ENCODE measurements at regions not wholly inside any gene's neighbourhood (a gene's known extent, or its start where the extent isn't known, plus 50 kb on each side); places are given as distances from the start of the nearest gene placed in this dataset.

- ATAC-seq (replicated peaks in 1 of 2): no peak
- Mint-ChIP-seq H3K27ac (no peak overlapping the region), H3K27me3 (ENCODE audit: low read depth) (peaks cover 59% of the 10 kb centered on the region), H3K4me3 (no peak overlapping the region), H3K36me3 (ENCODE audit: insufficient read depth in 2 of 2) (no peaks in the 10 kb centered on the region), H3K4me1 (ENCODE audit: low read depth) (no peaks in the 10 kb centered on the region), H3K9me3 (no peaks in the 10 kb centered on the region)
- no peak for DNase-seq
Measured at GRCh38 chr16:87060034-87060986, 256.9 kb downstream of the C16orf95 start.

- H3K4me1 Mint-ChIP-seq (ENCODE audit: low read depth): no peaks in the 10 kb centered on the region
- no peaks in the 10 kb centered on the region for H3K36me3 Mint-ChIP-seq (ENCODE audit: insufficient read depth in 2 of 2)
- ATAC-seq (replicated peaks in 1 of 2) (no peak), DNase-seq (no peak)
- H3K27ac Mint-ChIP-seq: no peak overlapping the region
- H3K4me3 Mint-ChIP-seq: no peak overlapping the region
- H3K9me3 Mint-ChIP-seq: no peaks in the 10 kb centered on the region
- peaks cover 67% of the 10 kb centered on the region for H3K27me3 Mint-ChIP-seq (ENCODE audit: low read depth)
Measured at GRCh38 chr16:87061243-87061920, 255.8 kb downstream of the C16orf95 start.

DNA sequence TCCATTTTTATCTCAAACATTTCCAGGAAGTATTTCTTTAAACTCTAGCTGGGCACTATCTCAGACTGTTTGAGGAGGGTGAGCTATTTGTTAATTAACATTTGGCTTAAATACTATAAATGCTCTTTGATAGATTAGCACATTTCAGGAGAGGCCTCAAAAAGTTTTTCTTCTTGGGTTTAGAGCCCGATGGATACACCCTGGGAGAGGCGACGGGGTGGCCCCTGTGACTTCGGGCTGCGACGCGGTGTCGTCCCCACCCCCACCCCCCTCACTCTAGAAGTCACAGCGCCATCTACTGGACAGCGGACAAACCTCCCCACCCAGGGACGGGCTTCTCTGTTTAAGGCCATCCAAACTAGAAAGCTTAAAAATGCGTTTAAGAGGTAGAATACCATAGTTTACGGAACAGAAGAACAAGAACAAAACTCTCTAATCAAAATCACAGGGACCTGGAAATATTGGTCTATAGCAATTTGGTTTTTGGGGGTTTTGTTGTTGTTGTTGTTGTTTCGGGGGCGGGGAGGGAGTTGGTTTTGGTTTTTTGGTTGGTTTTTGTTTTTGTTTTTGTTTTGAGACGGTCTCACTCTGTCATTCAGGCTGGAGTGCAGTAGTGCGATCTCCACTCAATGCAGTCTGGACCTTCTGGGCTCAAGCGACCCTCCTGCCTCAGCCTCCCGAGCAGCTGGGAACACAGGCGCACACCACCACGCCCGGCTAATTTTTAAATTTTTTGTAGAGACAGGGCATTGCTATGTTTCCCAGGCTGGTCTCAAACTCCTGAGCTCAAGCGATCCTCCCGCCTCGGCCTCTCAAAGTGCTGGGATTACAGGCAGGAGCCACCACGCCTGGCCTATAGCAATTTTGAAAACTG is 254.4 kb downstream of the C16orf95 start:
- Mint-ChIP-seq H3K4me1 (ENCODE audit: low read depth) (no peaks in the 10 kb centered on the region), H3K9me3 (no peaks in the 10 kb centered on the region), H3K27ac (no peak overlapping the region), H3K27me3 (ENCODE audit: low read depth) (peaks cover 67% of the 10 kb centered on the region), H3K4me3 (no peak overlapping the region), H3K36me3 (ENCODE audit: insufficient read depth in 2 of 2) (no peaks in the 10 kb centered on the region)
- ATAC-seq (replicated peaks in 1 of 2) (peak; percentile 66 to 74), DNase-seq (peak; percentile 64 to 71)

DNA sequence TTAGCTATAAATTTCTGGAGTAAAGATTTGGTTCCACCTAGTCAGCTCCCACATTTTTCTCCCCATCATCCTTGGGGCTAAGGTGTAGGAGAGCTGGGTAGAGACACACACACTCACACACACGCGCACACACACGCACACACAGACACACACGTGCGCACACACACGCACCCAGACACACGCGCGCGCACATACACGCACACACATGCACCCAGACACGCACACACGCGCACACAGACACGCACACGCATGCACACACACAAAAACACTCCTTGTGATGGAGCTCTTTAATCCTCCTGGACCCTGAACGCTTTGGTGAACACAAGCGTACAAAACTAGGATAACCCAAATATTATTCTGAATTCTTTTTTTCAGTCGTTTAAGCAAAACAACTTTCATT is 253.6 kb downstream of the C16orf95 start:
- H3K27me3 Mint-ChIP-seq (ENCODE audit: low read depth): peaks cover 67% of the 10 kb centered on the region
- DNase-seq (no peak), ATAC-seq (replicated peaks in 1 of 2) (no peak)
- no peak overlapping the region for H3K27ac Mint-ChIP-seq
- H3K4me3 Mint-ChIP-seq: no peak overlapping the region
- no peaks in the 10 kb centered on the region for H3K4me1 Mint-ChIP-seq (ENCODE audit: low read depth)
- no peaks in the 10 kb centered on the region for H3K36me3 Mint-ChIP-seq (ENCODE audit: insufficient read depth in 2 of 2)
- no peaks in the 10 kb centered on the region for H3K9me3 Mint-ChIP-seq

DNA sequence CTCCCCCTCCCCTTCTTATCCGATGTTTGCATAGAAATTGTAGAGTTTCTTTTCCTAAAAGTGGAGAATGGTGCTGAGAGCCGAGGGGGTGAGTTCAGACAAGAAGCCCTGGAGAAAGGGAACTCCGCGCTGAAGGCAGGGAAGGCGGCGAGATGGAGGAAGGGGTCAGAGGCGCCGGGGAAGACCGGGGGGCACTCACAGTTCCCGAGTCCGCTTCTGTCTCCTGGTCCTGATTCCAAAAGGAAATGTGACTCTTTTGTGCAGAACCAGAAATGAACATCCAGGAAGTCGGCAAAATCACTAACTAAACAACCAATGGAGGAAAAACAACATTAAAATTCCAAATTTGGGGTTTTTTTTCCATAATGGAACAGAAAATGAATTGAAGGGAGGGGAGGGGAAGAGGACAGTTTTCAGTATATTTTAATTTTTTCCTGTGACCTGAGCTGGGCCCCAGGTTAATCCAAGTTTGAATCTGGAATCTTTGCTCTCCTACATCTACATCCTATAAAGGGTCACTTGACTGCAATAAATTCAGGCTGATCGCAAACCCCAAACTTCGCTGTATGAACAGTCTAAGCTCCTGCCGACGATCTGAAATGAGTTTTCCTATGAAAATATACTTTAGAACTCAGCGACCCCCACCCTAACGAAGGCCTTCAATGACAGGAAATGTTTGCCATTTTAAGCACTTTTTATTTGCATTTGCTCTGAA is 252.3 kb downstream of the C16orf95 start:
- no peaks in the 10 kb centered on the region for H3K9me3 Mint-ChIP-seq
- no peaks in the 10 kb centered on the region for H3K36me3 Mint-ChIP-seq (ENCODE audit: insufficient read depth in 2 of 2)
- peaks cover 58% of the 10 kb centered on the region for H3K27me3 Mint-ChIP-seq (ENCODE audit: low read depth)
- ATAC-seq (replicated peaks in 1 of 2) (no peak), DNase-seq (no peak)
- H3K4me3 Mint-ChIP-seq: no peak overlapping the region
- H3K27ac Mint-ChIP-seq: no peak overlapping the region
- H3K4me1 Mint-ChIP-seq (ENCODE audit: low read depth): no peaks in the 10 kb centered on the region

- Mint-ChIP-seq H3K36me3 (ENCODE audit: insufficient read depth in 2 of 2) (no peaks in the 10 kb centered on the region), H3K4me1 (ENCODE audit: low read depth) (no peaks in the 10 kb centered on the region), H3K27ac (no peak overlapping the region), H3K9me3 (no peaks in the 10 kb centered on the region), H3K27me3 (ENCODE audit: low read depth) (peaks cover 51% of the 10 kb centered on the region), H3K4me3 (no peak overlapping the region)
- ATAC-seq (replicated peaks in 1 of 2) (no peak), DNase-seq (no peak)
Measured at GRCh38 chr16:87065446-87066132, 251.6 kb downstream of the C16orf95 start.

GRCh38 chr16:87066133-87067002 is 250.8 kb downstream of the C16orf95 start:
- ATAC-seq (replicated peaks in 1 of 2) (no peak), DNase-seq (no peak)
- H3K27ac Mint-ChIP-seq: no peak overlapping the region

DNA sequence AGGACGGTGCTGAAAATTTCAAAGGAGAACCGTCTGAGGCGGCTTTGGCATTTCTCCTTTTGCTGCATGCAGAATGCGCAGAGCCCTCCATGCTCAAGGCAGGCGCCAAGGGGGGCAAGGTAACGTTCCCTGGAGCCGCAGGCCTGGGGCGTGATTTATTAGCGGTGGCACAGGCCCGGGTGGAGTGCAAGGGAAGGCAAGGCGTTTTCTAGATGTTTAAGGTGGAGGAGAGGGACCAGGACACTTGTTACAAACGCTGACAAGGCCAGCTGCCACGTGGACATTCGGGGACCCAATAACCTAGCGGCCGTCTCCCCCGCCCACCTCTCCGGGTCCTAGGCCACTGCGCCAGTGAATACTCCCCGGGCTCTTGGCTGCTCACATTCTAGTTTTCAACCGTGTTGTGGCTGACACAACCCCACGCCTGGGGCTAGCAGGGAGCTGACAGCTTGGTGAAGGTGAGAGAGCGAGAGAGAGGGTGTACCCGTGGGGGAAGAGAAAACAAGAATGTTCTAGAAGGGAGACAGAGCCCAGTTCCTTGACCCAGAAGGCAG is 250.1 kb downstream of the C16orf95 start:
- H3K27me3 Mint-ChIP-seq (ENCODE audit: low read depth): peaks cover 36% of the 10 kb centered on the region
- H3K27ac Mint-ChIP-seq: no peak overlapping the region

More at GRCh38 chr16:87066133-87067002, 250.8 kb downstream of the C16orf95 start:
- H3K4me3 Mint-ChIP-seq: no peak overlapping the region
- H3K9me3 Mint-ChIP-seq: no peaks in the 10 kb centered on the region
- no peaks in the 10 kb centered on the region for H3K36me3 Mint-ChIP-seq (ENCODE audit: insufficient read depth in 2 of 2)
- no peaks in the 10 kb centered on the region for H3K4me1 Mint-ChIP-seq (ENCODE audit: low read depth)
- peaks cover 43% of the 10 kb centered on the region for H3K27me3 Mint-ChIP-seq (ENCODE audit: low read depth)

DNA sequence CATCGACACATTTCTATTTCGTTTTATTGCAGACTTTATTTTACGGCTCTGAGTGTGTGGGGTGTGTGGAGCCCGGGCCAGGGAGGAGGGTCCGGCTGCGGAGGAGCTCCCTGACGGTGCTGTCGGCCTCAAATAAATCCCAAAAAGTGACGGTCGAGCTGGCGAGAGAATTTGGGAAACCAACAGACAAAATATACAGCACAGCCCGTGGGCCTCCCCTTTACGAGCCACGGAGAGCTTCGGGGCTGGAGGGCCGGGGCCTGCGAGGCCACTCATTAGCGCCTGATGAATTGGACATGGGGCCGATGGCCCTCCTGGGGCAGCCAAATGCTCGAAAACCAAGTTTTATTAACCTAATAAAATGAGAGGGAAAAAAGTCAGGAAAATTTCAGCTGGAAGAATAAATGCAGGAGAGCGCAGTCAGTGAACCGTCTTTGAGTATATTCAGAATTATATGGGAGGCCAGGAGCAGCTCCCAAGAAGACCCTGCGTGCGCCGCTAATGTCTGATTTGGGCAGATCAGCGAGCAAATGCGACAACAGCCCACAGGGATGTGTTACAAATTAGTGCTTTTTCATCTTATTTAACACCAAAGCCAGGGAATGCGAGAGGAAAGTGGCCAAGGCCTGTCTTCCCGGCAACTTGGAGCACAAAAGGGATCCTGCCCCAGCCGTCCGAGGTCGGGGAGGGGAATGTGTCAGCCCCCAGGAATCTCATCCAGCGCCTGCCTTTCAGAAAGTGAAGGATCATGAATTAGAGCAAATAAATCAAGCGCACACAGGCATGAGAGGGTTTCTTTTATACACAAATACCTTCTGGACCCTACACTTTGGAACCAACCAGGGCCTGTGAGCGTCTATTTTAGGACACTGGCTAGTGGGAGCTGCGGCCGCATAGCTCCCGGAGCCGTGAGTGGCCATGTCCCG is 249.1 kb downstream of the C16orf95 start:
- H3K27ac Mint-ChIP-seq: no peak overlapping the region
- DNase-seq: no peak
- H3K4me3 Mint-ChIP-seq: no peak overlapping the region
- H3K27me3 Mint-ChIP-seq (ENCODE audit: low read depth): peaks cover 26% of the 10 kb centered on the region
- H3K9me3 Mint-ChIP-seq: no peaks in the 10 kb centered on the region
- H3K4me1 Mint-ChIP-seq (ENCODE audit: low read depth): no peaks in the 10 kb centered on the region
- no peaks in the 10 kb centered on the region for H3K36me3 Mint-ChIP-seq (ENCODE audit: insufficient read depth in 2 of 2)
- no peak for ATAC-seq (replicated peaks in 1 of 2)

More for the DNA sequence above, 250.1 kb downstream of the C16orf95 start:
- no peak for ATAC-seq (replicated peaks in 1 of 2)
- H3K9me3 Mint-ChIP-seq: no peaks in the 10 kb centered on the region
- H3K4me3 Mint-ChIP-seq: no peak overlapping the region
- H3K4me1 Mint-ChIP-seq (ENCODE audit: low read depth): no peaks in the 10 kb centered on the region
- DNase-seq: no peak
- no peaks in the 10 kb centered on the region for H3K36me3 Mint-ChIP-seq (ENCODE audit: insufficient read depth in 2 of 2)

- Mint-ChIP-seq H3K27me3 (ENCODE audit: low read depth) (peaks cover 23% of the 10 kb centered on the region), H3K27ac (no peak overlapping the region), H3K9me3 (no peaks in the 10 kb centered on the region), H3K4me3 (no peak overlapping the region), H3K36me3 (ENCODE audit: insufficient read depth in 2 of 2) (no peaks in the 10 kb centered on the region), H3K4me1 (ENCODE audit: low read depth) (no peaks in the 10 kb centered on the region)
- no peak for DNase-seq
- no peak for ATAC-seq (replicated peaks in 1 of 2)
Measured at GRCh38 chr16:87068762-87069150, 248.4 kb downstream of the C16orf95 start.

All from activated T-cell treated with anti-CD3 and anti-CD28 coated beads, Interleukin-2, amount 50 U/mL, for 72 hours (primary cell).